ENCODE measurements at regions not wholly inside any gene's neighbourhood (a gene's known extent, or its start where the extent isn't known, plus 50 kb on each side); places are given as distances from the start of the nearest gene placed in this dataset.

DNA sequence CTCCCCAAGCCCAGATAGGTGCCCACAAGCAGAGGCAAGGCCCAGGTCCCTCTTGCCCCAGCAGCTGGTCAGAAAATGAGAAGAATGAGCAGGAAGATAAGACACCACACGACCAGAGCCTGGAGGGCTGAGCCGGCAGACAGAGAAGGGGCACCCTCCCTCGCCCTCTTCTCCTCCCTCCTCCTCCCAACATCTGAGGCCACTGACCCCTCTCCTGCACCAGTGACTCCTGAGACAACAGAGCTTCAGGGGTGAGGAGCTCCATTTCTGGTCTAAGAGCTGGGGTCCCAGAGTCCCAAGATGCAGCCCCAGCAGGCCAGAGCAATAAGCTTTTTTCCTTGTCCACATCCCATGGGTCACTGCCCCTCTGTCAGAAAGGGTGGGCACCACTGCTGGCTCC lies 159.2 kb downstream of the TRIM29 start:
- Mint-ChIP-seq H3K9me3 (no peaks in the 10 kb centered on the region), H3K36me3 (no peaks in the 10 kb centered on the region), H3K27ac (no peak overlapping the region), H3K4me3 (no peak overlapping the region), H3K4me1 (no peaks in the 10 kb centered on the region), H3K27me3 (ENCODE audit: low read depth in 3 of 3) (peaks cover 13 to 25% (median 22%) of the 10 kb centered on the region in 3 donors)
- TF ChIP-seq, protein P1, sequence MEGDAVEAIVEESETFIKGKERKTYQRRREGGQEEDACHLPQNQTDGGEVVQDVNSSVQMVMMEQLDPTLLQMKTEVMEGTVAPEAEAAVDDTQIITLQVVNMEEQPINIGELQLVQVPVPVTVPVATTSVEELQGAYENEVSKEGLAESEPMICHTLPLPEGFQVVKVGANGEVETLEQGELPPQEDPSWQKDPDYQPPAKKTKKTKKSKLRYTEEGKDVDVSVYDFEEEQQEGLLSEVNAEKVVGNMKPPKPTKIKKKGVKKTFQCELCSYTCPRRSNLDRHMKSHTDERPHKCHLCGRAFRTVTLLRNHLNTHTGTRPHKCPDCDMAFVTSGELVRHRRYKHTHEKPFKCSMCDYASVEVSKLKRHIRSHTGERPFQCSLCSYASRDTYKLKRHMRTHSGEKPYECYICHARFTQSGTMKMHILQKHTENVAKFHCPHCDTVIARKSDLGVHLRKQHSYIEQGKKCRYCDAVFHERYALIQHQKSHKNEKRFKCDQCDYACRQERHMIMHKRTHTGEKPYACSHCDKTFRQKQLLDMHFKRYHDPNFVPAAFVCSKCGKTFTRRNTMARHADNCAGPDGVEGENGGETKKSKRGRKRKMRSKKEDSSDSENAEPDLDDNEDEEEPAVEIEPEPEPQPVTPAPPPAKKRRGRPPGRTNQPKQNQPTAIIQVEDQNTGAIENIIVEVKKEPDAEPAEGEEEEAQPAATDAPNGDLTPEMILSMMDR (IDR thresholded peaks at IDR 0.05): no peak
- intact Hi-C loops (cut with micrococcal nuclease): no loop called here
- Histone ChIP-seq H3K36me3 (replicated peaks in 1 of 2; ENCODE audit: control insufficient read depth in 1 of 2, insufficient read depth in 2 of 2, low read length in 2 of 2) (no peaks in the 10 kb centered on the region), H3K4me1 (ENCODE audit: control insufficient read depth in 1 of 2, insufficient read depth in 2 of 2, low read length in 2 of 2) (no peaks in the 10 kb centered on the region), H3K79me2 (ENCODE audit: insufficient read depth, low read length) (no peaks in the 10 kb centered on the region), H2AFZ (ENCODE audit: insufficient read depth, low read depth, low read length, poor library complexity, severe bottlenecking) (no peak overlapping the region), H3K4me2 (replicated peaks; ENCODE audit: extremely low read depth, low read length, poor library complexity, severe bottlenecking) (no peak overlapping the region), H4K20me1 (ENCODE audit: insufficient read depth, low read length) (no peaks in the 10 kb centered on the region), H3K9ac (ENCODE audit: insufficient read depth, low read length, poor library complexity, severe bottlenecking) (no peak overlapping the region), H3K9me3 (replicated peaks in 1 of 2; ENCODE audit: control insufficient read depth in 1 of 2, insufficient read depth in 1 of 2, low read length in 2 of 2) (no peaks in the 10 kb centered on the region), H3K27ac (ENCODE audit: low read depth in 1 of 2, low read length in 2 of 2) (no peak overlapping the region), H3K4me3 (replicated peaks in 1 of 3; ENCODE audit: low read depth in 2 of 3, low read length in 3 of 3) (no peak overlapping the region), H3K27me3 (ENCODE audit: control insufficient read depth in 2 of 2, insufficient read depth in 2 of 2, low read length in 2 of 2) (peaks cover 0 to 10% of the 10 kb centered on the region in 2 donors)
- DNase-seq: no peak
- WGBS (ENCODE audit: insufficient coverage): 73% methylated on average over 2 of the region's 3 CpGs

DNA sequence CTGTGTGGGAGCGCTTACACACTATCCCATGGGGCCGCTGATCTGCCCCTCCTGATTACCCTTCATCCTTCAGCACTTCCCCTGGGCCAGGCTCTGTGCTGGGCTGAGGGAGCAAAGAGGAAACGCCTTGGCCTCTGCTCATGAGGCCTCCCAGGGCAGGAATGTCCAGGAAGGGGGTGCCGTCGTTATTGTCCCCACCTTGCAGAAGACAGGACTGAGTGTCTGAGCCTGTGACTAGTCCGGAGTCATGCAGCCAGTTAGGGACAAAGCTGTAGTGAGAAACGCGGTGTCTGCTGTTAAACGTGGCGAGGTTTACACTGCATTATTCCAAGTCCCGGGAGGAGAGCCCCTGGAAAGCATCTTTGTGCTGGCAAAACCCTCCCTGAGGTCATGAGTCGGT lies 160.0 kb downstream of the TRIM29 start:
- H3K27me3 ChIP-seq (ENCODE audit: control insufficient read depth in 2 of 2, insufficient read depth in 2 of 2, low read length in 2 of 2): peaks cover 0 to 10% of the 10 kb centered on the region in 2 donors
- H3K36me3 Mint-ChIP-seq: no peaks in the 10 kb centered on the region
- TF ChIP-seq, protein P1 (IDR thresholded peaks at IDR 0.05): no peak

More for the DNA sequence above, 160.0 kb downstream of the TRIM29 start:
- H3K79me2 ChIP-seq (ENCODE audit: insufficient read depth, low read length): no peaks in the 10 kb centered on the region
- no peaks in the 10 kb centered on the region for H3K9me3 ChIP-seq (replicated peaks in 1 of 2; ENCODE audit: control insufficient read depth in 1 of 2, insufficient read depth in 1 of 2, low read length in 2 of 2)
- no peak overlapping the region for H3K4me3 ChIP-seq (replicated peaks in 1 of 3; ENCODE audit: low read depth in 2 of 3, low read length in 3 of 3)
- H3K36me3 ChIP-seq (replicated peaks in 1 of 2; ENCODE audit: control insufficient read depth in 1 of 2, insufficient read depth in 2 of 2, low read length in 2 of 2): no peaks in the 10 kb centered on the region
- no peak overlapping the region for H3K27ac ChIP-seq (ENCODE audit: low read depth in 1 of 2, low read length in 2 of 2)
- H4K20me1 ChIP-seq (ENCODE audit: insufficient read depth, low read length): no peaks in the 10 kb centered on the region
- Mint-ChIP-seq H3K27ac (peak overlapping the region in 1 of 7 donors; percentile 20), H3K4me1 (no peaks in the 10 kb centered on the region), H3K27me3 (ENCODE audit: low read depth in 3 of 3) (peaks cover 10 to 25% (median 22%) of the 10 kb centered on the region in 3 donors), H3K4me3 (no peak overlapping the region), H3K9me3 (no peaks in the 10 kb centered on the region)
- H3K4me1 ChIP-seq (ENCODE audit: control insufficient read depth in 1 of 2, insufficient read depth in 2 of 2, low read length in 2 of 2): no peaks in the 10 kb centered on the region
- no peak overlapping the region for H3K9ac ChIP-seq (ENCODE audit: insufficient read depth, low read length, poor library complexity, severe bottlenecking)
- WGBS (ENCODE audit: insufficient coverage): 64% methylated on average over 11 of the region's 12 CpGs
- intact Hi-C loops (cut with micrococcal nuclease): no loop called here
- DNase-seq: no peak
- no peak overlapping the region for H2AFZ ChIP-seq (ENCODE audit: insufficient read depth, low read depth, low read length, poor library complexity, severe bottlenecking)
- H3K4me2 ChIP-seq (replicated peaks; ENCODE audit: extremely low read depth, low read length, poor library complexity, severe bottlenecking): no peak overlapping the region
